ENCODE measurements at regions not wholly inside any gene's neighbourhood (a gene's known extent, or its start where the extent isn't known, plus 50 kb on each side); places are given as distances from the start of the nearest gene placed in this dataset.

GRCh38 chr15:94610485-94610884 is 379.1 kb downstream of the MCTP2 start:
- TF ChIP-seq CTCF (IDR thresholded peaks at IDR 0.05) (no peak), ZFX (IDR thresholded peaks at IDR 0.05; ENCODE audit: borderline replicate concordance) (no peak)

Data from 22Rv1 (cell line).